ENCODE measurements at regions not wholly inside any gene's neighbourhood (a gene's known extent, or its start where the extent isn't known, plus 50 kb on each side); places are given as distances from the start of the nearest gene placed in this dataset.

DNA sequence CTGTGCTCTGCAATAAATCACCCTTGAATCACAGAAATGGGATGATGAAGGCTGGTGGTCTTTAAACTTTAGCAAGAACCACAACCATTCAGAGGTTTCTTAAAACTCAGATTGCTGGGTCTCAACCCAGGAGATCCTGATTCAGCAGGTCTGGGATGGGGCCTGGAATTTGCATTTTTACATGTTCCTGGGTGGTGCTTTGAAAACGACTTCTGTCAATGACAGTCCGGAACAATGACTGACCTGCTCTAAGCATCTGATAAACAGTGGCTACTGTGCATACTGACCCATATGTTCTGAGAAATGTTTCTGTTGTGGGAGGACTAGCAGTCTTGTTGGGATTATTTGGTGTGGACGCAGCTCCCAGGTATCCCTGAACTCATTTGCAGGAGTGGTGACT, 92.7 kb downstream of the GADD45G start:
- no peak for DNase-seq

DNA sequence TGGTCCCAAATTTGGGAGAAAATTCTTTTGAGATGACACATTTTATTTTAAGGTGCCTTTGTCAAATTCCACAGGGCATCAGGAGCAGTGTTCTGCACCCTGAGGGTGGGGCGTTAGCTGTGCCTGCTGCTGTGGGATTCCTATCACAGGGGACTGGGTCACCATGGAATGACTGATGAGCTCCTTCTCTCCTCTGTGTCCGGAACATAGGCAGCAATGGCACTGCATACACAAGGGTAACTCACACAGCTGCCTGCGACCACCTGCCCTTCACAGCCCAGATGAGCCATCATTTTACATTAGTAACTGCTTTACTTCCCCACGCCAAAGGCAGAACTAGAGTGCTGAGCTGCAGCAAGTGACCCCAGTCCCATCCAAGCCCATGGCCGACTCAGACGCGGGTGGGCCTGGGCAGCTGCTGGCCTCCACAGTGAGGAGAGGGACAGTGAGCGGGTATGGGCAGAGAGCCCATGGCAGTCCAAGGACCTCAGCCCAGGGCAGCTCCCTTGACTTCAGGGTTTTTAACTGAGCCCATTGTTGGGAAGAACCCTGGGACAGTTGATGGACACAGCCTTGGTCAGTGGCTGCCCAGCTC, 93.7 kb downstream of the GADD45G start:
- DNase-seq: no peak

DNA sequence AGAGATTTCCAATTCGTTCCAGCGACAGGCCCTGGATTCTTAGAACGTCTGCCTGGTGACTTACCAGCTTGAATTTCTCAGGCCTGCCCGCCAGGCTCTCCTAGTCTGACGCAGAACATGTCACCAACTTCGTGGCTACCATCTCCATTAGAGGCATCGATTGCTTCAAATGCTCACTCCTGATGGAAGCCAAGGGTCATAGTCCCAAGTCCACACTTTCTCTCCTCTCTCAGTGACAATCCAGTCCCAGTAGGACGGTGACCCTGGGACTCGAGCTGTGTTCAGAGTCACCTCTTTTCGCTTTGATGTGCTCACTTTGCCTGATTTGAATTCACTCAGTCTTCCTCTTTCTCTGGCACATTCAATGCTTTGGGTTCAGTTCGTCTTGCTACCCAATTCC, 94.8 kb downstream of the GADD45G start:
- no peak for DNase-seq

DNA sequence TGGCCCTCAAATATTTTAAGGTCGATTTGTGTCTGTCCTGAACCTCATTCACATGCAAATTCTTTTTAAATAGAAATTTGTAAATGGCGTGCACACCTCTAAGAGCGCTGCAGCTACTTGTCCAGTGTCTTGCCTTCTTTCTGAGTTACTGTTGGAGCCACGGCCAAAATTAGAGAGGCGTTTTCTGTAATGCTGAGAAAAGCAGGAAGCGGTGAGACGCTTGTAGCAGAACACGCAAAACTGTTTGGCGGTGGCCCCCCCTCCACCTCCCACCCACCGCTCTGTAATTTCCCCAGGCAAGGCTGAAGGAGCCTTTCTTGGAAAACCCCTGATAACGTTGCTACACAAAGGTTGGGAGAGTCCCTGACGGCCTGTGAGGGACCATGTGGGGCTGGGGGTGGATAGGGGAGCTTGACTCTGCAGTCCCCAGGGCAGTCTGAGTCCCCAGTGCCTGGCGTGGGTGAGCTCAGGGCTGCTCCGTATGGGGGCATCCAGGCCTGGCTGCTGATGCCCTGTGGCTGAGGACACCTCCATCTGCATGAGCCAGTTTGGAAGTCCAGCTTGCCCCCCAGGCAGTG, 96.5 kb downstream of the GADD45G start:
- DNase-seq: no peak

DNA sequence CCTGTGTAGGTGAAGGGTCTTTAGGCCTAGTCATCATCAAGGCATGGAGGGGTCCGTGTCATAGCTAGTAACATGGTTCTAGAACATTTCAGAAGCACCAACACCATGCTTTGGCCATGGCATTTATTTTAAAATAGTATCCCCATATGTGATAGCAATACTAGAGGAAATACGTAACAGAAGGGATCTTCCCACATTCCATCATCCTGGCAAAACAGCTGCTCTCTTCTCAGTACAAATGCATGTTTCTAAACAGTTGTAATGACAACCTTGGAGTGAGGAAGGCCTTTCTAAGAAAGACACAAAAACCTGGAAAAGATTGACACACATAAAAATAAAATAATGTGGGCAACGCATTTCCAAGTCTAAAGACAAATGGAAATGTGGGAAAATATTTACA, 97.6 kb downstream of the GADD45G start:
- no peak for DNase-seq

DNA sequence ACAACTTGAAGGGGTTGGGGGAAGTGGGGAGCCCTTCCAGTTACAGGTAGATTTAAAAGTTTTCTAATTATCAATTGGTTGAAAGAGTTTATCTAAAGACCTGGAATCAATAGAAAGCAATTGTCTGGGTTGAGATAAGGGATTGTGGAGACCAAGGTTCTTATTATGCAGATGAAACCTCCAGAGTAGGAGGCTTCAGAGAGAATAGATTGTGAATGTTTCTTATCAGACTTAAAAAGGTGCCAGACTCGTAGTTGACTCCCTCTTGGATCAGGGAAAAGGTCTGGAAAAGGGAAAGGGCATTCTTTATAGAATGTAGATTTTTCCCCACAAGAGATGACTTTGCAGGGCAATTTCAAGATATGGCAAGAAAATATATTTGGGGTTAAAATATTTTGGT, 100.8 kb downstream of the GADD45G start:
- no peak for DNase-seq

DNA sequence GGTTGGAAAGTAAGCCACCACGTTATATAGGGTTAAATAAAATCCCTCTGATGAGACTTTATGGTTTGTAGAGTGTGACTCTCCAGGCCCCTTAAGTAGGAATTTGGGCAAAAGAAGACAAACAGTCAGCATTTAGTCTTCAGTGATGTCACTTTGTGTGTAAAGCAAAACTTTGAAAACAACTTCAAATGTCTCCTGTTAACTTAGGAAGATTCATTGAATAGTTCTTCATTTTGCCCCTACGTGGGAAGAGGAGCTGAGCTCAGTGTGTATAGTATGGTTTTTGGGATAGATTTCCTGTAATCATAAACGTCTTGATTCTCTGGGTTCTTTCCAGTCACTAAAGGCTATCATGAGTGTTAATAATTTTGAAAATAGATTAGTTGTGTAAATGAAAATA, 101.3 kb downstream of the GADD45G start:
- DNase-seq: no peak

DNA sequence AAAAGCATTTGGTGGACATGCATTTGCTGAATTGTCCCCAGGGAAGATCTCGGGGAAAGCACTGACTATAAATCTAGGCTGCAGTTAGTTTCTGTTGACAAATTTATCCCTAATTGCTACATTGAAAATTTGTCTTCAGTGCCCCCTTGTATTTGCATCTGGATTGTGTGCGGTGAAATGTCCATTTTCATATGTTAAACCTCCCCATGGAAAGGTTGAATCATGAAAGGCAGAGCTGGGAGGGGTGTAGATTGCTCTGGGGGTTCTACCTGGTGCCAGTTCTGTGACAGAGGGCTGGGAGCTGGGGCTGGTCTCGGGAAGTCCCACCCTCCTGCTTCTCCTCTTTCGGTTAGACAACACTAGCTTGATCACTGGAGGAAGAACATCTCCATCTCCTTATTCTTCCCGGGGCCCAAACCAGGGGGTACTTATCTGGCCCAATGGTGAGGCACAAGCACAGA, 101.9 kb downstream of the GADD45G start:
- DNase-seq: no peak

DNA sequence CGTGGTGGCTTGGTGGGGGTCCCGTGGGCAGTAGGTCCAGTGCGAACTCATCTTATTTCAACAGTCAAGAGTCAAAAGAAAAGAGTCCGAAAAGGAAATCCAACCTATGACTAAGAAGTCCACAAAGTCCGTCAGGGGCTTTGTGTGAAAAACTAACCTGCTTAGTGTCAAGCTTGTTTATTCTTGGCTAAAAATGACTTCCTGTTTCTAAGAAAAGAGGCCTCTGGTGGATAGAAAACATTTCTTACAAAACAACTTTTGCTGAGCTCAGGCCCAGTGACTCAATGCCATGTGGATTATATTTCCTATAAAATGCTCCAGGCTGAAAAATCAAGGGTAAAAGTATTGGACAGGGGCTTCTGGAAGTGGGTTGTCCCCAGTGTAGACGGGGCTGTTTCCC, 105.9 kb downstream of the GADD45G start:
- no peak for DNase-seq

DNA sequence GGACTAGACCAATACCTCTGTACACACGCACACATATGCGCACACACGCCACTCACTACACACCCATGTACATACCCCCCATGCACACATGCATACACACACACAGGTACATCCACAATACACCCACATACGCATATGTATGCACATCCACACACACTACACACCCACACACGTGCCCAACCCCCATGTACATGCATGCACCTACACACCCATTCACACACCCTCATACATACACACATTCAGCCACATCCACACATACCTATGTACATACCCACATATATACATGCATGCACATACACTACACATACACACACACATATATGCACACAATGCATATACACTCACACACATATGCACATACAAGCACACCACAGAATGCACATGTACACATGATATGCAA, 107.1 kb downstream of the GADD45G start:
- no peak for DNase-seq

DNA sequence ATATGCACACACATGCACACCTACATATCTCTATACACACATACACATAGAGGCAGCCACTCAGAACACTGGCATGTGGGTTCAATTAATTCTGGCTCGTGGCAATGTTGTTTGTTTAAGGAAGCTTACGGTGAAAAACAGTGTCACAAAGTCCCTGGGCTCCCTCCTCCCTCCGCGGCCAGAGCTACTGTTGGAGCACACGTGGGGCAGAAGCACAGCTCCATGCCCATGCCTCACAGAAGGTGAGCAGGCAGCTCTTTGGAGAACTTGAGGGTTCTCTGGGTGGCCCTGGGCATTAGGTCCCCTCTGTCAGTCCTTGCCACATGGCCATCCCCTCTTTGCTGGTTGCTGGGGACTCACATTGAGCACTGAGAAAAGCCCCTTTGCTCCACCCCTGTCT, 107.5 kb downstream of the GADD45G start:
- DNase-seq: no peak

DNA sequence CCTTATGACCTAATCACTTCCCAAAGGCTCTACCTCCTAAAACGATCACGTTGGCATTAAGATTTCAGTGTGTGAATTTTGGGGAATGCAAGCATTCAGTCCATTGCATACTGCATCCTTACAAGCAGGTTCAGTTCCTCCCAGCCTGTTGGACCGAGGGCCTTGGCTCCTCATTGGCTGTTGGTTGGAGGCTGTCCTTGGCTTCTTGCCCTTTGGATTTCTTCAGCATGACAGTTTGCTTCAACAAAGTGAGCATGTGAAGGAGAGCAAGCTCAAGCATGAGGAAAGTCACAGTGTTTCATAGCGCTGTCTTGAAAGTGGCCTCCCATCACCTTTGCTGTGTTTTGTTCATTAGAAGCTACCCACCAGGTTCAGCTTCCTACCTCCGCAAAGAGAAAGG, 109.5 kb downstream of the GADD45G start:
- no peak for DNase-seq

DNA sequence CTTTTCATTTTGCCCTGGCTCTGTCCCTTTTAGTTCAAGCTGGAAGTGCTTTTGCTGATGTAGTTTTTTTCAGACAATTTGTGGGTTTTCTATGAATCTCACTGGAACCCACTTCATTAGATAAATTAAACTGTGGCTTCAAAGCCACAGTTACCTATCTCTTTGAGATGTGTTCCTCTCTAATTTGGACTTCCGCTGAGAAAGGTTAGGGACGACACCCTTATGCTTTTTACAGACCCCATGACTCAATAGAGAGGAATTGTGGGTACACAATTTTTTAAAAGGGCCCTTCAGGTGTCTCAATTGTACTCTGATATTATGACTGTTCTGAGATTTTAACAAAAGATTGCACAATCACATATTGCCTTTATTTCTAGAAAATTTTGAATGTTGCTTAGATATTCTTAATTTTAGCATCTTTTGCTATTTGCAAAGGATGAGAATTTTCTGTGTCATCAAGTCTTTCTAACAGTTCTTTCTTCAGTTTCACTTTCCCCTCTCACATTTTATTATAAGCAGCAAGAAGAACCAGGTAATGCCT, 110.6 kb downstream of the GADD45G start:
- DNase-seq: no peak

DNA sequence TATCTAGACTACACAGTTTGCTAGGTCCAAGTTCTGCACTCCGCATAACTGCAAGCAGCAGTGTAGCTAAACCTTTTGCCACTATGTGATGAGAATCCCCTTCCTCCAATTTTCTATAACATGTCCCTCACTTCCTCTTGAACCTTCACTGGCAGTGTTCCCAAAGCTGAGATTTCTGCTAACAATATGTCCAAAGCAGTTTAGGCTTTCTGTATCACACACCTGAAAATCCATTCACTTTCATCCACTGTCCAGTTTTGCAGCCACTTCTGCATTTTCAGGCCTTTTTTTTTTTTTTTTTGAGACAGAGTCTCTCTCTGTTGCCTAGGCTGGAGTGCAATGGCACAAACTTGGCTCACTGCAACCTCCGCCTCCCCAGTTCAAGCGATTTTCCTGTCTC, 111.1 kb downstream of the GADD45G start:
- DNase-seq: no peak

DNA sequence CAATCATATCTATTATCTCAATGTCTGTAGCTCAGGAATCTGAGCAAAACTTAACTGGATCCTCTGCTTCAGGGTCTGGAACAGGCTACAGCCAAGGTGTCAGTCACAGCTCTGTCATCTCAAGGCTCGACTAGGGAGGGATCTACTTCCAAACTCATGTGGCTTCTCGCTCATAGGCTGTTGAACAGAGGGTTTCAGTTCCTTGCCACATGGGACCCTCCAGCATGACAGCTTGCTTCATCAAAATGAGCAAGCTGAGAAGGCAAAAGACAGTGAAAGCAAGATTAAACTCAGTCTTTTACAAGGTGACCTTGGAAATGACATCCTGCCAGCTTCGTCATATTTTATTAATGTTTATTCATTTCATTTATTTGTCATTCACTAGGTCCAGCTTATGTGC, 111.7 kb downstream of the GADD45G start:
- DNase-seq: no peak

DNA sequence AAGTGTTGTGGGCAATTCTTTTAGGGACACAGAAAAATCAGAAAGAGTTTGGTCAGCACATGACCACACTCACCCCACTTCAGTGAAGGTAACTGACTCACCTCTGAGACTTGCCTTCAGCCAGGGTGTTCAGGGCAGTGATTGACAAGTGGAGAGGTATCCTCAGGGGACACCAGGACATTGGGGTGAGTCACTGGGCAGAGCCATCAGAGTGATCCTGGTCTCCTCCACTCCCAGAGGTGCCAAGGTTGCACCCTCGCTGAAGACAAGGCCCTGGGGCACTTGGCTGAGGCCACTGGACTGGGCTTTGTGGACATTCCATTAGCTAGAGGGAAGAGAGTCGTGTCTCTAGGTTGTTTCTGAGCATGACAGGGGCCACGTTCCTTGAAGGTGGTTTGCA, 113.4 kb downstream of the GADD45G start:
- no peak for DNase-seq

DNA sequence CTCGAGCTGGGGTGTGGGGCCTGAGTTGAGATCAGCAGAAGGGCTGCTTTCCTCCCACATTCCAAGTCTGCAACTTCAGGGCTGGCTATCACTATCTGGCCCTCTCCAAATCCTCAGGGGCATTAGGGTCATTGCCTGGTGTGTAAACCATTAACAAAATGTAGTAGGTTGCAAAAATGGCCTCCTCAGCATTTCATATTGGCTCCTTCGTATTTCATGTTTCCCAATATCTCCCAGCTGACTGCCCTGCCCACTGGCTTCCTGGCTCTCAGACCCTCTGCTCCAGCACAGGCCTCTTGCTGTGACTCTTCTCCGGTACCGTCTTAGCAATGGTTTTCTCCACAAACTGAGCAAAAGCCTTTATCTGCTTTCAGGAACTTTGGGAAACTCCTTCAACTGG, 113.8 kb downstream of the GADD45G start:
- DNase-seq: no peak

DNA sequence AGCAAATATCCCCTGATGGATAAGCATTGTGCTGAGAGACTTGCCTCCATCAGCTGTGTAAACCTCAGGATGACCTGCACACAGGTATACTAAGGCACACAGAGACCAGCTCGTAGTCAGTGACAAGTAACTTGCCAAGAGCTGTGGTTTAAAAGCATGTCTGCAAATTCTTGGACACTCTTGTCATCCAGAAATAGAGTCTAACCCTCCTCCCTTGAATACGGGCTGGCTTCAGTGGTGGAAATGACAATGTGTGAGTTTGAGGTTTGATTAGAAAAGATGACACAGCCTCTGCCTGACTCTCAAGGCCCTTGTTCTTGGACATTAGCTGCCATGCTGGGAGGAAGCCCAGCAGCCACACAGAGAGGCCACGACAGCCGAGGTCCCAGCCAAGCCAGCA, 114.4 kb downstream of the GADD45G start:
- no peak for DNase-seq

DNA sequence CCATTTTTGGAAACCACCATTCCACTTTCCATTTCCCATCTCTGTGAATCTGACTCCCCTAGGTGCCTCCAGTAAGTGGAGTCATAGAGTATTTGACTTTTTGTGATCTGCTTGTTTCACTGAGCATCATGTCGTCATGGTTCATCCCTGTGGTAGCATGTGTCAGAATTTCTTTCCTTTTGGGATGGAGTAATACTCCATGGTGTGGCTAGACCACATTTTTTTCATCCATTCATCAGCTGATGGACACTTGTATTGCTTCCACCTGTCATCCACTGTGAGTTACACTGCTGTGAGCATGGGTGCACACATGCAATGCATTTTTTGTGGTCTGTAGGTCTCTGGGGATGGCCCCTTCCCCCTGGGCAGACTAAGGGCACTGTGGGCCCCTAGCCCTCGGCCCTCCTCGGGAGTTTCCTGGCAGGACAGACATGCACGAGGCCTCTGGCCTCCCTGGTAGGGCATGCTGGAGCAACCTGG, 115.9 kb downstream of the GADD45G start:
- DNase-seq: peak in 1 of 2 experiments; percentile 15

DNA sequence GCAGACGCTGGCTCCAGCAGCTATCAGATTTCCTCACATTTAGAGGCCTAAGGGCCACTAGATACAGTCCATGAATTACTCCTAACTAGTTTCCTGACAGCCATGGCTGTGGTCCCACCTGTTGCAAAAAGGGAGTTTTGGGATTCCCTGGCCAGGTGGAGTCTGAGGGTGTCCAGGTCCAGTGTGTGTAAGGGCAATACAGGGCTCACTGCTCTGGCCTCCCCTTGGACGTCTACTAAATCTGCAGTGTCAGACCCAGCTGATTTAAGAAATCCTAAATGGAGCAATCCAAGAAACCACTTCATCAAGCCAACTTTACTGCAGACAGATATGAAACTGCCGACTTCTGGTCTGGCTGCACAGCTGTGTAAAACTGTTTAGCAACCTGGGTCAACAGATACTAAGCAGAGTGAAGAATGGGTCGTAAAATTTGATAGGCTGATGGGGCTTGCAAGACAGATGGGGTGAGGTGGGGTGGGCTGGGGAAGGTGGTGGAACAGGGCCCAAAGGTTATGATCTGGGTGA, 116.4 kb downstream of the GADD45G start:
- DNase-seq: peak; percentile 35 to 76

DNA sequence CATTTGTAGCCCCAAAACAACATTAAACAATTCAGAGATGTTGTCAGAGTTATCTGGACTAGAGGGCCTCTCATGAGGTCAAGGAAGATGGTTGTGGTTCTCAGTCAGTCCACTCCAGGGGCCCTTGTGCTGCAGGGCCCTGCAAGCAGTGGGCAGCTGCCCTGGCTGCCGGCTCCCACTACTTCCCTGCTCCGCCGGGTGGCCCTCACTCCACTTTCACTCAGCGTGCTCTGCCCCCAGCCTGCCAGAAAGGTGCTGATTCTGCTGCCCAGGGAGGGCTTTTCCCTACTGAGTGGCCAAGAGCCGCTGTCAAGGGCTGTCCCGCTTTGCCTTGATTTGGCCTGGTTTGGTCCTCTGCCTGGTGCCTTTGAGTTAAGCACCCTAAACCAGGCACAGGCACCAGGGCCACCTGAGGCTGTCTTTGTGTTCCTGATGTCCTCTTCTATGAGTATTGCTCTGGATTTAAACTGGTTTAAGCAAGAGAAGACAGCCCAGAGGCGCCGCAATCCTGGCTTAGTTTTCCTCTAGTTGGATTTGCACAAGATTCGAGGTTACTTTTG, 117.2 kb downstream of the GADD45G start:
- peak; percentile 6 to 49 for DNase-seq

DNA sequence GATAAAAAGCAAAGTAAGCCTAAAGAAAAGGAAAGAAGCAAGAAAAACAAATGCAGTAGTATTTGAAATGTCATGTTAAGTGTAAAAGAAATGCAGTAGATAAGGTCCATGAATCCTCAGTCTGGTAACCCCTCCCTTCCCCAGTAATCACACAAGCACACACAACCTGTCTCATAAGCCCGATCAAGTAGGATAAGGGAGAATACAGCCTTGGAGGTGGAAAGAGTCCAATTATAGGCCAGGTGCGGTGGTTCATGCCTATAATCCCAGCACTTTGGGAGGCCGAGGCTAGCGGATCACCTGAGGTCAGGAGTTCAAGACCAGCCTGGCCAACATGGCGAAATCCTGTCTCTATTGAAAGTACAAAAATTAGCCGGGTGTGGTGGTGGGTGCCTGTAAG, 117.9 kb downstream of the GADD45G start:
- DNase-seq: peak; percentile 53 to 68

DNA sequence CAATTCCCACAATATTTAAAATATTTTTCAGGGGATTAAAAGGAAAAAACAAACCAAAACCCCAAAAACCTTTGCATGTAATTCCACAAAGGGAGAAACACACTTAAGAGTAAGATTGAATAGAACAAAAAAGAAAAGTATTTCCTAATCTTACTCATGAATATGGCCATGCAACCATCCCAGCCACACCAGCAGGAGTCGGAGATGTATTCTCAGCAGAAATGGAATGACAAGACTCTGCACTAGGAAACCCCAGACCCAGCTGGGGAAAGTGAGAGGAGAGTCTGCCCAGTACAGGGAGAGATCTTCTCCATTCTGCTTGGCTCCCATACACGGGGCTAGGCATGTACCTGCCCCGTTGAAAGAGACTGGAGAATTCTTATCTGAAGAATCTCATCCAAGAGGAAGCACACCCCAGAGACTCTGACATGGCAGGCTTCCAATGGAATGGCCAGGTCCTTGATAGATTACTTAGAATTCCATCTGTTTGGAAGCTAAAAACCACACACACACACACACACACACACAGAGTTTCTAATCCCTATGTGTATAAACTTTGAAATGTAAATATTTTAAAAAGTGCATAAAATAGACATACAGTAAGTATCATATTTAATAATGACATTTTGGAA, 118.8 kb downstream of the GADD45G start:
- DNase-seq: peak; percentile 6 to 70

DNA sequence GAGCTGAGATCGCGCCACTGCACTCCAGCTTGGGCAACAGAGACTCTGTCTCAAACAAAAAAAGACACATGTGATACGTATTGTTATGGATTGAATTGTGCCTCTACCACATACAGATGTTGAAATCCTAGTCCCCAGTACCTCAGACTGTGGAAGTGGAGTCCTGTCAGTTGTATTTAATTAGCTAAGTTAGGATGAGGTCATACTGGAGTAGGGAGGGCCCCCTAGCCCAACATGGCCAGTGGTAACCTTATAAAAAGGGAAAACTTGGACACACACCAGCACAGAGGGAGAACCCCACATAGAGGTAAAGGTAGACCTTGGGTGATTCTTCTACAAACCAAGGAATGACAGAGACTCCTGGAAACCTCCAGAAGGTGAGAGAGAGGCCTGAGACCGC, 119.8 kb downstream of the GADD45G start:
- no peak for DNase-seq

Measured in NCI-H524 (cell line).